DMS53 (cell line): ENCODE measurements at regions not wholly inside any gene's neighbourhood (a gene's known extent, or its start where the extent isn't known, plus 50 kb on each side); places are given as distances from the start of the nearest gene placed in this dataset.
A peak's percentile ranks its signal among the peaks of the same experiment; 100 is the strongest.
"Not testable (repeated sequence)": the region's sequence is repeated elsewhere in the genome, so short reads cannot be mapped to it uniquely, and the experiment has no call there.

Source experiments
- DNase-seq: peaks from one replicate; lab custom pipeline; 2025; lab: John Stamatoyannopoulos, UW

DNA sequence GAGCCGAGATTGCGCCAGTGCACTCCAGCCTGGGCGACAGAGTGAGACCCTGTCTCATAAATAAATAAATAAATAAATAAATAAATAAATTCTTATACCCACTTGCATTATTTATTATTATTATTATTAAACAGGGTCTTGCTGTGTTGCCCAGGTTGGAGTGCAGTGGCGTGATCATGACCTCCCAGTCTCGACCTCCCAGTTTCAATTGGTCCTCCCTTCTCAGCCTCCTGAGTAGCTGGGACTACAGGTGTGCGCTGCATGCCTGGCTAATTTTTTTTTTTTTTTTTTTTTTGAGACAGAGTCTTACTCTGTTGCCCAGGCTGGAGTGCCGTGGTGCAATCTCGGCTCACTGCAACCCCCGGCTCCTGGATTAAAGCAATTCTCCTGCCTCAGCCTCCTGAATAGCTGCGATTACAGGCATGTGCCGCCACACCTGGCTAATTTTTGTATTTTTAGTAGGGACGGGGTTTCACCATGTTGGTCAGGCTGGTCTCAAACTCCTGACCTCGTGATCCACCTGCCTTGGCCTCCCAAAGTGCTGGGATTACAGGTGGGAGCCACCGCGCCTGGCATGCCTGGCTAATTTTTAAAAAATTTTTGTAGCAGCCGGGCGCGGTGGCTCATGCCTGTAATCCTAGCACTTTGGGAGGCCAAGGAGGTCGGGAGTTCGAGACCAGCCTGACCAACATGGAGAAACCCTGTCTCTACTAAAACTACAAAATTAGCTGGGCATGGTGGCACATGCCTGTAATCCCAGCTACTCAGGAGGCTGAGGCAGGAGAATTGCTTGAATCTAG is 150.2 kb downstream of the SEC14L1 start:
- not testable (repeated sequence) for DNase-seq

DNA sequence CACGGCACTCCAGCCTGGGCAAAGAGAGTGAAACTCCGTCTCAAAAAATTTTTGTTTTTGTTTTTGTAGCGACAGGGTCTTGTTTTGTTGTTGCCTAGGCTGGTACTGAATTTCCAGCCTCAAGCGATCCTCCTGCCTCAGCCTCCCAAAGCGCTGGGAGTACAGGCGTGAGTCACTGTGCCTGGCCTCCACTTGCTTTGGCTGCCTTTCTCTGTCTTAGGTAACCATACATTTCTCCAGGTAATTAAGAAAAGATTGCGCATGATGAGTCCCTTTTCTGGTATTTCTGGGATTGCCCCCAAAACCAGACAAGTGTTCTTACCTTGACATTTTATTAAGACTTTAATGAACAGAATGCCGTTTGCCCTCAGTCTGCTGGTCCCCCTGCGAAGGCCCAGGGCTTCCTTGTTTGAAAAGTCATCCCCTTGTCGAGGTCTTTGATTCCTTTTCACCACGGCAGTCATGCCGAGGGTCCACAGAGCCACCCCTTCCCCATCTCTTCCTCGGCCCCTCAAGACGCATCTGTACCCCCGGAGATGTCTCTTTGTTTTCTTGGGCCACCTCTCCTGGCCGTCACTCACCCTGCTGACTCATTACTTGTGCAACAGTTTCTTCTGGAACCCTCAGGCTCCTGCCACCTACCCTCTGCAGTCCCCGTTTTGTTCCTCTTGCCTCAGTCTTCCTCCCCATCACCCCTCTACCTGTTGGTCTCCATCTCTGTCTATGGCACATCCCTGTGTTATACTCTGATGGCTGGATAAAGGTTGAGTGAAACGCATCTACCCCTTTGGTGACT is 151.0 kb downstream of the SEC14L1 start:
- DNase-seq: no peak

DNA sequence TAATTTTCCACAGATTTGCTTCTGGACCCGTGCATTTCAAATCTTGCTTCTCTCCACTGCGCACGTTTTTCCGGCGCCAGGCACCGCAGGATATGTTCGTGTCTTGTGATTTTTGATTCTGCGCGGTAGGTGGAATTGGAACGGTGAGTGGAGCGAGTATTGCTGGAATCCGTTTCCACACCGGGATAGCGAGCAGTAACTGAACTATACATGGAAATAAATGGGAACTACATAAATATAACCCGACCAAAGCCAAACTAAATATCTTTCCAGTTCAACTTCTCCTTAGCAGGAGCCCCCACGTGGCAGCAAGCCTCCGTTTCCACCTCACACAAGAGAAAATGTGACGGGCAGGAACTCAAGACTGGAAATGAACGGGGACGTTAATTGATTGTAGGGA is 154.0 kb downstream of the SEC14L1 start:
- DNase-seq: no peak

DNA sequence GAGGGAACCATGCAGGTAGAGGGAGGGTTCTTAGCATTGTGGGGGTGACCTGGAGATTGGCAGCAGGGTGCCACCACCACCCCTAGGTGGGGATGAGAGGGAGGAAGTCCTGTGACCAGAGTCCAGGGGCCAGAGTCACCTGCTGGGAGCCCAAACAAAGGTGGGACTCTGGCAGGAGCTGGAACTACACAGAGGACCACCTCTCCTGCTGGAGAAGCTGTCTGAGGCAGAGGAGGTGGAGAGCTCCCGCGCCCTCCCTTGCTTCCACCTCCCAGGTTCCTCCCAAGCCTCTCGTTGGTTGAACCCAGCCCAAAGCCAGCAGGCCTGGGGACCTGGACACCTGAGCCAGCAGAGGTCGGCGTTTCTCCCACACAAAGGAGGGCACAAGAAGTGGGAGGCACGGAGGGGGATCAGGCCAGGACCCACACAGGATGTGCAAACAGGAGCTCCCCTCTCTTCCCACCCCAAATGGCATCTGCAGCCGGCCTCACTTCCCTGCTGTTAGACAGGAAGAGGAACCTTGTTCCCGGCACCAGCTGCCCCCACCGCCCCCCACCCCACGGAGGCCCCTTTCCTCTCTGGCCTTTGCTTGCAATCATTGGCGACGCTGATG is 154.6 kb downstream of the SEC14L1 start:
- no peak for DNase-seq

DNA sequence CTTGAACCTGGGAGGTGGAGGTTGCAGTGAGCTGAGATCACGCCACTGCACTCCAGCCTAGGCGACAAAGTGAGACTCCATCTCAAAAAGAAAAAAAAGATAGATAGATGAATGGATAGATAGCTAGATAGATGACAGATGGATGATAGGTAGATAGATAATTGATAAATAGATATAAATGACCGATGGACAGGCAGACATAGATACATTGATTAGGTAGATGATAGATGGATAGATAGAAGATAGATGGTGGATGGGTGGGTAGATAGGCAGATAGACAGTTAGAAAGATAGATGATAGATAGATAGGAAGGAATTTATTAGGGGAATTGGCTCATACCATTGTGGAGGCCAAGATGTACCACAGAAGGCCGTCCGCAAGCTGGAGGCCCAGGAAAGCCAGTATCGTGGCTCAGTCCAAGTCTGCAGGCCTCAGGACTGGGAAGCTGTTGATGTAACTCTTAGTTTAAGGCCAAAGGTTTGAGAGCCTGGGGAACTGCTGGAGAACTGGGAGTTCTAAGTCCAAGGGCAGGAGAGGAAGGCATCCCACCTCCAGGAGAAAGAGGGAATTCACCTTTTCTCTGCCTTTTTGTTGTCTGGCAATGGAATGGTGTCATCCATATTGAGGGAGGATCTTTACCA is 156.1 kb downstream of the SEC14L1 start:
- DNase-seq: no peak

DNA sequence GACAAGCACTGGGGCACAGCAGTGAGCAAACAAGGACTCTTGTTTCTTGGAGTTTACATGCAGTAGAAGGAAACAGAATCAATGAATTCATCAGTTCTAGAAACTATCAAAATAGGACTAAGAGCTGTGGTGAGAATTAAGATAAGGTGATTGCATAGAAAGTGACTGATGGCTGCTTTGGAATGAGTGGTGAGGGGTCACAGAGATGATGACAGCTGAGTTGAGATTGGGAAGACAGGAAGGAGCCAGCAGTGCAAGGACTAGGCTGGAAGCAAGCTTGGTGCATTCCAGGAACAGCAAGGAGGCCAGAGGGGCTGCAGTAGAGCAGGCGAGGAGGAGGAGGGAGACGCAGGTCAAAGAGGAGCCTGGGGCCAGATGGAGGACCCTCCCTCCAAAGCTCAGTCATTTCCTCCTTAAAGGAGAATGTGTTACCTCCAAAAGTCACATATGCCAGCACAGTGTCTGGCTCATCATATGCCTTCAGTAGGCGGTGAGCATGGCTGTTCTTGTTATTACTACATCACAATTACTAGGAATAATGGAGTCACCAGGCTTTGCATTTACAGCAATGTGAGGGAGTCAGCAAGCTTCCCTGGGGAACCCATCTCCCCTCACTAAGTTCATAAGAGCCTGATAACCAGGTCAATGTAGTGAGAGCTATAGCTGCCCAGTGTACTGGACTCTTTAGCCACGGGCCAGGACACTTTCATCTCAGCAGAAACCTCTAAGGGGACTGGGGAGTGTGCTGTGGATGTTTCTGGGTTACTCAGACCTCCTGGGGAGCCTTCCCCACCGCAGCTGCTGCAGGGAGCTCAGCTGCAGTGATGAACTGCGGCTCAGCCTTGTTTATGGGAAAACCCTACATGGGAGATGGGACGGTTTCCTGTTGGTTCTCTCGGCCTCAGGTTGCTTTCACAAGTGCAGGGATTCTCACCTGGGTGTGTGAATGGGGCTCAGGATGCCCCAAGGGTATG is 157.2 kb downstream of the SEC14L1 start:
- no peak for DNase-seq

DNA sequence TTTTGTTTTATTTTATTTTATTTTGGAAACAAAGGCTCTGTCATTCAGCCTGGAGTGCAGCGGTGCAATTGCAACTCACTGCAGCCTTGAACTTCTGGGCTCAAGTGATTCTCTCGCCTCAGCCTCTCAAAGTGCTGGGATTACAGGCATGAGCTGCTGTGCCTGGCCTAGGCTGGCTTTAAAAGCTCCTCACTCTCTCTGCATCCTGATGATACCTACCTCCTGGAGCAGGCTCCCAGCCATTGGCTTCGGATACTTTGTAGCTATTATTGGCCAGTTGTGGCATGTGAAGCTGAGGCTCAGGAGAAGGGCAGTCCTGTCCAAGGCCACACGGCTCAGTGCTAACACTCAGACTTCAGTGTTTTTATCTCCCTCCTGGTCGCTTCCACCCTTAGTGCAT is 158.0 kb downstream of the SEC14L1 start:
- peak; percentile 15 for DNase-seq

DNA sequence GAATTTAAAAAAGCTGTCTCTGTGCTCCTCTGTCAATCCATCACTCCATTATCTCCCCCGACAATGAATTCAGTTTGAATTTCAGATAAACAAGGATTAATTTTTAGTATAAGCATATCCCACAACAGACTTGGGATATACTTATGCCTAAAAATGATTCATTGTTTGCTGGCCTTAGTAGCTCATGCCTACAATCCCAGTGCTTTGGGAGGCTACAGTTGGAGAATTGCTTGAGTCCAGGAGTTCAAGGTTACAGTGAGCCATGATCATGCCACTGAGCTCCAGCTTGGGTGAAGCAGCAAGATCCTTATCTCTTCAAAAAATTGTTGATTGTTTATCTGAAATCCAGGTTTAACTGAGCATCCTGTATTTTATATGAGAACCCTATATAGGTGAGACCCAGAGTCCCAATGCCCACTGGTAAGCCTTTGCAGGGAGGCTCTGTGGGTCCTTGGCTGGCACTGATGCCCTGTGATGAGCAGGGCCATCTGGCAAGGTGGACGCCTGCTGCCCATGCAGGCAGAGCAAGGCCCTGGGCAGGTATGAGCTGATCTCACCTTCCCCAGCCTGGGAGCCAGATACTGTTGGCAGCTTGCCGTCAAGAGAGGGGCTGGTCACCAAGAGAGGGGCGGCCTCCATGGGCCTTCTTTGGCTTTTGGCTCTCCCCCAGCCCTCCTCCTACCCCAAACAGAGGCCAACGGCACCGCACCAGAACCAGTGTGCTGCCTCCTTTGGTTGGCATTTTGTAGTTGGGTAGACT is 158.7 kb downstream of the SEC14L1 start:
- no peak for DNase-seq

DNA sequence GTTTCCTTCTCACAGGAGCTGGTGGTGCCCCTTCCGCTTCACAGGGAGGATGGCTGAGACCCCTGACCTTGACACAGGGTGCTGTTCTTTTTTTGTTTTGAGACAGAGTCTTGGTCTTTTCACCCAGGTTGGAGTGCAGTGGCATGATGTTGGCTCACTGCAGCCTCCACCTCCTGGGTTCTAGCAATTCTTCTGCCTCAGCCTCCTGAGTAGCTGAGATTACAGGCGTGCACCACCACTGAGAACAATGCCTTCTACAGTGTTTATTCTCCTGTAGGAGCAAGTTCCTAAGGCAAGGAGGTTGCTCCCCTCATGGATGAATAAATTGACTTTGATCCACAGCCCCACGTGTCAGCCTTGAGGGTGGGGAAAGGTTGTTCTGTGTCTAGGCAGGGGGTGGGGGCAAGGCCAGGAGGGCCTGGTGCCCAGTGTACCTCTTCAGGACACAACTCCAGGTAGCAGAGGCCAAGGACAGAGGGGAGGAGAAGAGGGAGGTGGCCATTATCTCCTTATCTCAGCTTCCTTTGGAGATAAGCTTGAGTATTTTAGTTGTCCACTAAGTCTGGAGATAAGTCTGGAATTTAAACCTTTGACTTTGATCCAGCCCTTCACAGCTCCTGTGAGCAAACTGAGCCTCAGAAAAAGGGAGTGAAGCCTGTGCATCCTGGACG is 159.4 kb downstream of the SEC14L1 start:
- DNase-seq: no peak

DNA sequence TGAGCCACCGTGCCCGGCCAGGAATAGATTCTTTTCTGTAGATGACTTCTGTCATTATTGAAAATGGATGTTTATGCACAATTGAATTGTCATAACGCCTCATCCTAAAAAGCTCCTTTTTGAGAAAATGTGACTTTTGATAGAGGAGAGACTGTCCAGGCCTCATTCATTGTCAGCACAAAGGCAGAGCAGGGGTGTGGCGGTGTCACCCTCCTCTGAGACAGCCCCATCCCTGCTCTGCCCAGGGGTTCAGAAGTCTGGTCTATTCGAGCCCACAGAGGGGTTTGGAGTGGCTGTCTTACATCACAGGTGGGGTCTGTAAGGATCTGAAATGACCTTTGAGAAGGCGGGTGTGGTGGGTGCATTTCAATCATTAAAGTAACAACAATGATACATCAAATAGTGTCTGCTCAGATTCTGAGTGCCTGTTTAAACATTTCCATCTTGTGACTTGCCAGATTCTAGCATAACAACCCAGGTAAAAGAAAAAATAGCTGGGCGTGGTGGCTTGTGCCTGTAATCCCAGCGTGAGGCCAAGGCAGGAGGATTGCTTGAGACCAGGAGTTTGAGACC is 161.0 kb downstream of the SEC14L1 start:
- no peak for DNase-seq

DNA sequence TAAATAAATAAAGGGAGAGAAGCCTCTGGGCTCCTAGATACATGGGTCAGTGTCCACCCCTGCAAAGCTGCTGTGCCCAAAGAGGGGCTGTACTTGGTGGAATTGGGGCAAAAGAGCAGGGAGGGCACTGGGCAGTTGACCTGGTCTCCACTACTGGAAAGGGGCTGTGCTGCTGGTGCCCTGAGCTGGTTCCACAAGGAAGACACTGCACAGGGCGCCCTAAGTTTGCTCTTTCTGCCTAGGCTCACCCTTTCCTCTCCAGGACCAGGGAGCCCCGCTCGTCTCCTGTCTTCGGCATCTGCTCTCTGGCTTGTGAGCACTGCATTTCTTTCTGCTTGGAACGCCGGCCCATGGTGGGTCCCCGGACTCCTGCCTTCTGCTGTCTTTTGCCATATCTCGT is 161.9 kb downstream of the SEC14L1 start:
- DNase-seq: no peak

DNA sequence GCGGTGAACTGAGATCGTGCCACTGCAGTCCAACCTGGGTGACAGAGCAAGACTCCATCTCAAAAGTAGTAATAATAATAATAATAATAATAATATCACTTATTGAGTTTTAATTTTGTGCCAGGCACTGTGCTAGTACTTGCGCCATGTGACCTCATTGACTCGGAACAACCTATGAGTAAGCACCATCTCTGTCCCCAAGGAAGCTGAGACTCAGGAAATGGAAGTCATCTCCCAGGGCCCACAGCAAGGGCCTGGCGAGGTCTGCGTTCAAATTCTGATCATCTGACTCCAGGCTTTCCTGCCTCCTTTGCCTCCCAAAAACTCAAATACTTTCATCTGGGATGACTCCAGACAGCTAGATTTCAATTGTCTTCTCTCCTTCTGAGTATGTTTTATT is 162.9 kb downstream of the SEC14L1 start:
- DNase-seq: no peak

DNA sequence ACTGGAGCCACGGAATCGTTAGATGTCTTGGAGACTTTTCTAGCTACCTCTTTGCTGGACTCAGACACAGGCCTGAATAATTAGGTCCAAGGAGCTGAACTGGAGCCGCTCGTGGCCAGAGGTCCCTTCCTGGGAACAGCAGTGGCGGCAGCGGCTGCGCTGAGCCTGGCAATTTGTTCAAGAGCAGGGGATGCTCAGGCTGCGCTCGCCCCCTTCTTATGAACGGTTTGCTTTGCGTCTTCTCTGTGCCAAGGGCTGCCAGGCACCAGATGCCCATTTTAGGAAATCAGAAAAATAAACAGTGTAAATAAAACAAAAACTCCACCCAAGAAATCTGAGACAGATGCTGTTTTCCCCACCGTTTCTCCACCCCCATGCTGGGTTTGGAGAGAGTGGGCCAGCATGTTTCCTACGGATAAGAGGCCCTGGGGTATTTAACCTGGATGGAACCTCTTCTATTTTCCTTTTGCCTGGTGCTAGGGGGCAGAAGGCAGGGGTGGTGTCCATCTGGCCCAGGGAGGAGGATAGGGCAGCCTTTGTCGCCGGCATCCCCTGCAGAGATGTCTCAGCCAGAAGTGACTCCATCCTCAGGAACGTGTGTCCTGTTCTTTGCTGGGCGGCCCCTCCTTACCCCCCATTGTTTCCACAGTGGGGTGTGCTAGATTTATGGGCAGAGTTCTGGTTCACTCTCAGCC is 163.4 kb downstream of the SEC14L1 start:
- no peak for DNase-seq

DNA sequence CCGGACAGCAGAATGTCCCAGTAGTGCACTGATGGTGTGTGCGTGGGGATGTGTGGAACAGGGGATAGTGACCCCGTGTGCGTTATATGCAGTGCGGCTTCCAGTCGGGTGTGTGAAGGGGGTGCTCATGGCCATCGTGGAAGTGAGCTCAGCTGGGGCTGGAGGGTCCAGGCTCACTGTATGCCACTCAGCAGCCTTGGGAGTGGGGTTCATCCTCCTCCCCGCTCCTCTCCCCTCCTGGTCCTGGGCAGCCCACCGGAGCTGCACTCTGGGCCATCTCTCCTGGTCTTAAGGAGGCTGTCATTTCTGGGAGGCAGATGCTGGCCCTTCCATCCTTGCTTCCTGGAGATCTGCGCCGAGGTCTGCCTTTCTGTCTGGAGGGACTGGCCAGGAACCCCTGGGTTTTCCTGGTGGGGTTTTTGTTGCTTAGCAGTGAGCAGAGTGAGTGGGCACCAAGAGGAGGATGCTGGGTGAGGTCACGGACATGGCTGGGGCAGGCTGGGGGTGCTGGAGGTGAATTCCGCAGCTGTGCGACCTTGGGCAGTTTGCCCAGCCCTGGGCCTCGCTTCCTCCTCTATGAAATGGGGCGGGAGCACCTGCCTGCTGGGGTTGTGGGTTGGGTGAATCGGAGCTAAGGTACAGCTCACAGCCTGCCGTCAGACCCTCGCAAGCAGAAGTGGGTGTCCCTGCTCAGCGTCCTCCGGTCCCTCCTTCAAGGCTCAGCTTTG is 164.1 kb downstream of the SEC14L1 start:
- DNase-seq: no peak

DNA sequence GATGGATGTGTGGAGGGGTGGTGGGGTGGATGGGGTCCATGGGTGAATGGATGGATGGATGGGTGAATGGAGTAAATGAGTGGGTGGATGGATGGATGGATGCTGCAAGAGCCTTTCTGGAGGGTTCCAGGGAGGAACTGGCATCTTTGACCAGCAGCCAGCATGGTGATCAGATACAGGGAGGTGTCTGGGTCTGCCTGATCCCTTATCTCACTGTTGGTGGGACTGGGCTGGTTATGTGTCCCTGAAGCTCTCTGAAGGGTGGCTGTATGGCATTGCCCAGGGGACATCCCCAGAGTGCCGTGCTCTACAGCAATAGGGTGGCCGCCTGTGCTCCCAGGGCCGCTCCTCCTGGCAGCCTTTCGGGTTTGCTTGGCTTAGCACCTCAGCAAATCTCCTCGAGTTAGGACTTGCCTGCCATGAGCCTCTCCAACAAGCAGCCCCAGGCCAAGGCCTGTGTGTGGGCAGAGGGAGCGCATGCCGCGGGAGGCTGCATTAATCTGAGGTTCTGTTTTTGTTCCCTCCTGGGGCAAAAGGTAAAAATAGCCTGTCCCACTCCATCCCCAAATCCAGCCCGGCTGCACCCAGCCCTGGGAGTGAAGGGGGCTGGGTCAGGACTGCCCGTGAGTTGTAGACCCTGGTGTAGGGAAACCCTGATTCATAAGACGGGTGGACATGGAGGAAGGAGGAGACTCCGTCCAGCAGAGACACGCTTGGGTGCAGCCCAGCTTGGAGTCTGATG is 165.4 kb downstream of the SEC14L1 start:
- no peak for DNase-seq

DNA sequence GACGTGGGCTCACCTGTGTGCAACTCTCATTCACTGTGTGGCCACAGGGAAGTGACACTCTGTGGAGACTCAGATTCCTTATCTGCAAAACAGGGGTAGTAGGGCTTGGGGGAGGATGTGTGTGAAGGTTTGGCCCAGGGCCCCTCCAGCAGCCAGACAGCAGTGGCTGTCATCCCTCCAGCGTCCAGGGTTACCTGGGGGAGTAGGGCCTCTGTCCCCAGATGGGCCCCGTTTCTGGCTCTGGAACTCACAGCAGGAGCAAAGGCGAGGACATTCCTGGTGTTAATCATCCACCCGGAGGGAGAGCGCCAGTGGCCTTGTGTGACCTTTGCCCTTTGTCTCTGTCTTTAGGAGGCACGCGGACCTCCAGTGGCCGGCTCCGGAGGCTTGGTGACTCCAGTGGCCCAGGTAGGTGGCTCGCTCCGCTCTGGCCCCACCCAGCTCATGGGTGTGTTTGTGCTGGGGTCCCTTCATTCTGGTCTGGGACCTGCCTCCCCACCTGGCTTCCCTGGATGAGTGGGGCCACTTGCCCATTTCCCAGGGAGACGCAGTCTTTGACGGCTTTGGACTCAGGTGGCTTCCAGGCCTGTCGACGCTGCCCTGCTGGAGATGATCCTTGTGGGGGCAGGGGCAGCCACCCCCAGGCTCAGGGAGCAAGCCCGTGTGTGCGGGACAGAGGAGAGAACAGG is 166.2 kb downstream of the SEC14L1 start:
- DNase-seq: no peak
